ENCODE measurements at regions not wholly inside any gene's neighbourhood (a gene's known extent, or its start where the extent isn't known, plus 50 kb on each side); places are given as distances from the start of the nearest gene placed in this dataset.

DNA sequence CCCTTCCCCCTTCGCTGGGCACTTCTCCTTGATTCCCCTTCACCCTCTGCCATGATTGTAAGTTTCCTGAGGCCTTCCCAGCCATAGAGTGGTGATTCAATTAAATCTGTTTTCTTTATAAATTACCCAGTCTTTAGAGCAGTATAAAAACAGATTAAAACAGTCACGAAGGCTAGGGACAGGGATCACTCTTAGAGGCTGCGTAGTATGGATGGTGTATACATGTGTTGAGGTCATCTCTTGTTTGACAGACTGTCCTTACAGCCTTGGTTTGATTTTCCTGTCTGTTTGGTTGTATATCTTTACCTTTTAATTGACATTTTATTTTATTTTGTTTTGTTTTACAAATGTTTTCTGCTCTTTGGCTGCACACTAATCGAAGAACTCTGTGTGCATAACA is 1155.7 kb upstream of the CDH18 start:
- DNase-seq (no peak), ATAC-seq (no peak)
- intact Hi-C loops (cut with DNase I): no loop called here

DNA sequence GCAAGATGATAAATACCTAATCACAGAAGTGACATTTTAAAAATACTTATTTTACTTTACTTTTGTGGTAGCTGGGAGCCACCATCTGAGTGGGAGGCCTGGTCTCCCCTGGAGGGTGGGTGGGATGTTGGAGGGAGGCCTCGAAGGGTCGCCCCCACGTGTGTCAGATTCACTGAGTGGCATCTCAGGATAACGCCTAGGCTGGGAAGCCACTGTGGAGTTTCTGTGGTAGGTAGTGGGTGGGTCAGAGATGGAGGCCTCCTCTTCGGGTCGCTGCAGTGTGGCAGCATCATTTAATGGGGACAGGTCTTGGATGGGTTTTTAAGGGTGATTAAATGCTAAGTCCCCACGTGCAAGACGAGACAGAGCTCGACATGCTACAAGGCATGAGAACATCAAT is 1154.8 kb upstream of the CDH18 start:
- DNase-seq: no peak
- intact Hi-C loops (cut with DNase I): no loop called here
- no peak for ATAC-seq

DNA sequence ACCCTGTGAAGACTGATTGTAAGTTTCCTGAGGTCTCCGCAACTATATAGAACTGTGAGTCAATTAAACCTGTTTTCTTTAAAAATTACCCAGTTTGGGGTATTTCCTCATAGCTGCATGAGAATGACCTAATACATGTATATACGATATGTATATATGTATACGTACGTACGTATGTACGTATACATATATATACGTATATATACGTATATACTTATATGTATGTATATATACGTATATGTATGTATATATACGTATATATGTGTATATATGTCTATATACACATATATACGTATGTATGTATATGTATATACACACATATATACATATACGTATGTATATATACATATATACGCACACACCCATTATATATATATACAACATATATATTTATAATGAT is 1153.0 kb upstream of the CDH18 start:
- intact Hi-C loops (cut with DNase I): no loop called here
- ATAC-seq (no peak), DNase-seq (no peak)

DNA sequence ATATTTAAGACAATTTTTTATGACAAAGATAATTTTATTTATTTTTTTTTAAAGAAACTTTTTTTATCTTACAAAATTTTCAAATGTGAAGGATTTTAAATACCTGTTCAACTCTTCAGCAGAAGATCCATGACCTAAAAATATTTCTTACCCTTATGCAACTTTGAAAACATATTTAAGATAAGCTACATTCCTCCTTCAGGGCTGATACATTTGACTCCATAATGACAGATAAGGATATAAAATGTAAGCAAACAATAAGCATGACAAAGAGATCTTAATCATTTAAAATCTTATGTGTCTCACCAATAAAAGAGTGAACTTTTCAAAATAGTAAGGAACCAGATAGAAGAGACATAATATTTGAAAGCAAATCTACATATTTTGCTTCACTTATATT is 1138.2 kb upstream of the CDH18 start:
- intact Hi-C loops (cut with DNase I): no loop called here
- DNase-seq (no peak), ATAC-seq (no peak)

DNA sequence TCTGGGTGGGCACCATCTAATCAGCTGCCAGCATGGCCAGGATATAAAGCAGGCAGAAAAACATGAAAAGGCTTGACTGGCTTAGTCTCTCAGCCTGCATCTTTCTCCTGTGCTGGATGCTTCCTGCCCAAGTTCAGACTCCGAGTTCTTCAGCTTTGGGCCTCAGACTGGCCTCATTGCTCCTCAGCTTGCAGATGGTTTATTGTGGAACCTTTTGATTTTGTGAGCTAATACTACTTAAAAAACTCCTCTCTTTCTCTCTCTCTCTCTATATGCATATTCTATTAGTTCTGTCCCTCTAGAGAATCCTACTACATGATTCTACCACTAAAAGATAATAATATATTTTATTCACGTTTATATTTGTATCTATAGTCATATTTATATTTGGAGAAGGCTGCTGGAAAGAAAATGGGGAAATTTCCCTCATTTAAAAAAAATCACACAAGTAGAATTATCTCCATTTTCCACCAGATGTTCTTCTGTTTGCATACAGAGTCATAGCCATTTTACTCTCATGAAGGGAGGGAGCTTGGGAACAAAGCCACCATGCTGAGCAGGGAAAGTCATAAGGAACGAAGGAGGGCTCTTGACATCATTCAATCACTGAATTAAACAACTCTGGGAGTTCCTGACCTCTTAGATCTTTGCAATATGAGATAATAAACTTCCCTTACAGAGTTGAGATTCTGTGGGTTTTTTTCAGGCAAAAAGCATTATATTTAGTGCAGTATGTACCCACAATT is 1137.4 kb upstream of the CDH18 start:
- ATAC-seq (no peak), DNase-seq (no peak)
- intact Hi-C loops (cut with DNase I): no loop called here

DNA sequence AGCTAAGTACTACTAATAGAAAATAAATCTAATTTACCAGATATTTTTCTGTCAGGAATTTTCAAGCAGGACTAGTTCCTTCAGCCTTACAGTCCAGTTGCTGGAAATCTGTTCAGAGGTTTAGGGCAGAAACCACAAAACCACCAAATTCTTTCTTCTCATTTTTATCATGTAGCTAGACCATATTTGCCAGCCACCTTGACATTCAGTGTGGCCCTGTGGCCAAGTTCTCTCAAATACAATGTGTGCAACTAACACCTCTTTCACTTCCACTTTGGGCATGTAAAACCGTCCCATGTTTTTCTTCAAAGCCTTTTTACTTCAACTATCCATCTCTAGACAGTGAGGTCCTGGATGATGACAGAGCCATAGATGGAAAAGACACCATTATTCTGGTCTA is 1133.2 kb upstream of the CDH18 start:
- ATAC-seq: no peak
- DNase-seq: no peak
- intact Hi-C loops (cut with DNase I): no loop called here

DNA sequence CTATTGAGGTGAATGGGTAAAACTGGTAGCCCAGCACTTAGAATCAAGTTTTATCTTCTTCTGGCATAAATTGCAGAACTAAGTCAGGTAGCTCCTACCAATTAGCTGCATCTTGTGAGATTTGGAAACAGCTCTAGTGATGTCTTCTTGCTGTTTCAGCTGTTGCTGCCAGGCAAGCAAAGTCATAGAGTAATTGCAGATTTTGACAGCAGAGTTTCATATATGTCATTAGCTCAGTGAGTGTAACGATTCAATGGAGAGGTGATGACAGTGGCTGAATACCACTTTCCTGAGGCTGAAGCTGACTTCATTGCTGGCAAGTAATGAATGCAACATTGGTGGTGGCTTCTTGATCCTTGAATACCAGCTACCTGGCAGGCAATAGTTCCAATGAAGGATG is 1109.7 kb upstream of the CDH18 start:
- no peak for DNase-seq

DNA sequence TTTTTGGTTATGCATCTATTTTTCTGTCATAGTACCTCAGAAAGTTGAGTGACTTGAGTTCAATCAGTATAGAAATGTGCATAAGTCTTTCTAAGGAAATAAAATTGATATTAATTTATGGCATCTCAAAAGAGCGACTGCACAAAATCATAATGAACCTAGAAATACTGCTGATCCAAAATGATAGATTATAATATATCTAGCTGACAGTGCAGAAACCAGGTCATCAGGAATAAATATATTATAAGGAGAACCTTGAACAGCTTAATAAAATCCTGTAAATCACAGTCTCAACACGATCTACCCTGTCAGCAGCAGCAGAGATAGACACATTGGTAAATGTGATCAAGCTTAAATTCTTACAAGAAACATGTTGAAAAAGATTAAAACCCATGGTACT is 1106.6 kb upstream of the CDH18 start:
- DNase-seq (no peak), ATAC-seq (no peak)
- intact Hi-C loops (cut with DNase I): no loop called here

More for the DNA sequence above, 1109.7 kb upstream of the CDH18 start:
- intact Hi-C loops (cut with DNase I): no loop called here
- no peak for ATAC-seq

DNA sequence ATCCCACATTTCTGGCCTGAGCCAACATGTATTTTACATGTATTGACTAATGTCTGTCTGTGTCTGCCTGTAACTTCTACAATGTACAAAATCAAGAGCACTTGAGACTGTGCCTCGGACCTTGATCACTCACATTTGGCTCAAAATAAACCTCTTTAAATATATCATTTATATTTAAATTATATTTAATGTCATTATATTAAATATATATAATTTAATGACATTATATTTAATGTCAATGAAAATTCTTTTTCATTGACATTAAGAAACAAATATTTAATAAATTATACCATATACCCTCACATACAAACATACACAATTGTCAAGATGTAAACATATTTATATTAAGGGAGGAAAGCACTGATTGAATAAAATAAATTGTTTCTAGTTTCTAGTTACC is 1099.8 kb upstream of the CDH18 start:
- intact Hi-C loops (cut with DNase I): no loop called here
- ATAC-seq (no peak), DNase-seq (no peak)

DNA sequence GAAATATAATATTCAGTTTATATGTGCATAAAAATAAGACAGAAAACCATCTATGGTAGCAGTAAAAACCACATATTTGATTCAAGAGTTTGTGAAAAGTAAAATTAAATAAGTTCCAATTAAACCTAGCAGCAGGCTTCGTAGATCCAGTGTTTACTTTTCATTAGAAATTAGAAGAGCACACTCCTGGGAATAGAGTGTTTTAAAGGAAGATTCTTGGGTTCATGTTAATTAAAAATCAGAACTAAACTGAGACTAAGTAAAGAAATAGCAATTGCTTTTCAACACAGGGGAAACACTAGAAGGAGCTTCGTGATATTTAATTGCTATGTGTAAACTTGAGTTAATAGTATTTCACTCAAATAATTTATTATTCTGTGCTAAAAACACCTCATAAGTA is 1097.8 kb upstream of the CDH18 start:
- DNase-seq (no peak), ATAC-seq (no peak)
- intact Hi-C loops (cut with DNase I): no loop called here

DNA sequence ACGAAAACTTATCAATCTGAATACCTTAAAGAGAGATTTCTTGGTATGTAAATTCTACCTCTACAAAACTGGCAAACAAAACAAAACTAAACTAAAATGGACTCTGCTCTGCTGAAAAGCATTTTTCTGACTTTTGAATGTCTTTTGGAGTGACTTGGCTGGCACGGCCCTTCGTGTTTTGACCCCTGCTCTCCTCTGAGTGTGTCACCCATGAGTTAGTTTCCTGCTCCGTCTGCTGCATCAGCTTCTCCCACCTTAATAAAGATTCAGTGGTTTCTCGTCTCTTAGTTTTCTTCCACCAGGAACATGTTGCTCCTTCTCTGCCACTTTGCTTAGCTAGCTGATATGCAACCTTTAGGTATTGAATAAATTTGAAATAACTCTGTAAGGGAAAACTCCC is 1084.0 kb upstream of the CDH18 start:
- no peak for DNase-seq
- intact Hi-C loops (cut with DNase I): no loop called here

DNA sequence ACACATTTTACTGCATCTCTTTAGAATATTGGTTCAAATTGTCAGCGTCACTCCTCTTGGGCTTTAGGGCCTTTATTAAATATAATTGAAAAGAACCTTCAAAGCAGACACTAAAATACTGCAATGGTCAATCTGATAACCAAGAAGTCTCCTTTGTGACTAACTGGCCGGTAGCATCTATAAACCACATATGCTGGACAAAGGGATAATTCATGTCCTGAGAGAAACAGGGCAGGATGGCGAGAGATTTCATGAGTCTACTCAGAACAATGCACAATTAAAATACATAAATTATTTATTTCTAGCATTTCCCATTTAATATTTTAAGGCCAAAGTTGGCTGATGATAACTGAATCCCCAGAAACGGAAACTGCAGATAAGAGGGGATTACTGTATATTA is 1083.4 kb upstream of the CDH18 start:
- ATAC-seq (no peak), DNase-seq (no peak)
- intact Hi-C loops (cut with DNase I): no loop called here

More for the DNA sequence above, 1084.0 kb upstream of the CDH18 start:
- ATAC-seq: no peak

DNA sequence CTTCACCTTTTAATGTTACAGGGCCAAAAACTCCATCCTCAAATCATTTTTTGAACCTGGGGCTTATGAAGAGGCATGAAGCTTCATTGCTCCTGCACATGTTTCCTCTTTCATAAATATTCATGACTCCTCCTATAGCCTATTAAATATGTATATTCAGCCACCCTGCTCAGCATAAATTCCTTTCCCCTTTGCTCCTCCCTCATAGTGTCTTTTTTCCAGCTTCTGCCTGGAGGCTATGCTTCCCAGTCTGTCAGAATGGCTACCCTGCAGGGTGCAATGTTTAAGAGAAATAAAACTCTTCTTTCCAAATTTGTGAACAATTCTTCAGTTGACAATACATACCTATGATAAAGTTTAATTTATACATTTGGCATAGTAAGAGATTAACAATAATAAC is 1082.9 kb upstream of the CDH18 start:
- ATAC-seq: no peak
- intact Hi-C loops (cut with DNase I): no loop called here
- DNase-seq: no peak

DNA sequence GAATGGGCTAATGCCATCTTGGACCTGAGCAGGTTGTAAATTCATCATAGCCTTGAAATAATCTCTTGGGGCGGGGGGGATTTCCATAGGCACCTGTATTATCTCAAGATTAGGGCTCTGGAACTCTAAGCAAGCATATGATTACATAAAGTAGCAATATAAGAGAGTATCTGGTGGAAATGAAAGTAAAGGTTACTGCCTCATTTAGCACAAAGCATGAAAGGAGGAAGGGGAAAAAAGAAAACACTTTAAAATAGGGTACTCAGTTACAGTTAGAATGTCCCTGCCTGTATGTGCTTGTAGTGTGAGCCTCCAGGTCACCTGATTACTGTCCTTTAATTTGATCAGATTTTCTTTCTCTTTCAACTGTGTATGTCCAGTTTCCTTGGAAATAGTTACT is 1079.7 kb upstream of the CDH18 start:
- ATAC-seq (no peak), DNase-seq (no peak)
- intact Hi-C loops (cut with DNase I): no loop called here

DNA sequence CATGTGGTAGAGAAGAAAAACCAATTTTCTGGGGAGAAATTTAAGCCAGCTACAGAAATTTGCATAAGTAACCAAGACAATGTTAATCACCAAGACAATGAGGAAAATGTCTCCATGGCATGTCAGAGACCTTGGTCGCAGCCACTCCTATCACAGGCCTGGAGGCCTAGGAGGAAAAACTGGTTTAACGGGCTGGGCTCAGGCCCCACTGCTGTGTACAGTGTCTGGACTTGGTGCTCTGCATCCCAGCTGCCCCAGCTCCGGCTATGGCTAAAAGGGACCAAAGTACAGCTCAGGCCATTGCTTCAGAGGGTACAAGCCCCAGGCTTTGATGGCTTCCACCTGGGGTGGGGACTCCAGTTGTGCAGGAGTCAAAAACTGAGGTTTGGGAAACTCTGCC is 1075.1 kb upstream of the CDH18 start:
- ATAC-seq: no peak
- intact Hi-C loops (cut with DNase I): no loop called here
- no peak for DNase-seq

DNA sequence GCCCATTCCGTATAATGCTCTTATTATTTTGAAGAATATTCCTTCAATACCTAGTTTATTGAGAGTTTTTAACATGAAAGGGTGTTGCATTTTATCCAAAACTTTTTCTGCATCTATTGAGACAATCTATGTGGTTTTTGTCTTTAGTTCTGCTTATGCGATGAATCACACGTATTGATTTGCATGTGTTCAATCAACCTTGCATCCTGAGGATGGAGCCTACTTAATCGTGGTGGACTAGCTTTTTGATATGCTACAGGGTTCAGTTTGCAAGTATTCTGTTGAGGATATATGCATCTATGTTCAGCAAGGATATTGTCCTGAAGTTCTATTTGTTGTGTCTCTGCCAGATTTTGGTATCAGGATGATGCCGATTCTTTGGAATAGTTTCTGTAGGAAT is 1070.3 kb upstream of the CDH18 start:
- no peak for DNase-seq
- ATAC-seq: no peak

DNA sequence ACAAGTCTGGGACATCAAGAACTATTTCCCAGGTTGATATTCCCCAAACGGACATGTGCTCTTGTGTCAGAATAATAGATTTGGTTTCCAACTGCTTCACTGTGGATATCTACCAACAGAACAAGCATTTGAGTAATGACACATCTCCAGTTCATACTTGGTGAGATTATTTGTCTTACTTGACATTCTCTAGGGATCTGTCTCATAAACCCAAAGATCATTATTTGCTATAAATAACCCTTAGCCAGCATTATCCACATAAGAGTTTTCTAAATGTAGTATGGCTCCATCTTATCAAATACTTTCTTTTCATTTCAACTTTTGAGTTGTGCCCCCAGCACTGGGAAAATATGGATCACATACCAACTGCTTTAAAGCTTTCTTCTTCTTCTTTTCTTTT is 1063.9 kb upstream of the CDH18 start:
- intact Hi-C loops (cut with DNase I): no loop called here
- no peak for DNase-seq
- no peak for ATAC-seq

More for the DNA sequence above, 1070.3 kb upstream of the CDH18 start:
- intact Hi-C loops (cut with DNase I): no loop called here

DNA sequence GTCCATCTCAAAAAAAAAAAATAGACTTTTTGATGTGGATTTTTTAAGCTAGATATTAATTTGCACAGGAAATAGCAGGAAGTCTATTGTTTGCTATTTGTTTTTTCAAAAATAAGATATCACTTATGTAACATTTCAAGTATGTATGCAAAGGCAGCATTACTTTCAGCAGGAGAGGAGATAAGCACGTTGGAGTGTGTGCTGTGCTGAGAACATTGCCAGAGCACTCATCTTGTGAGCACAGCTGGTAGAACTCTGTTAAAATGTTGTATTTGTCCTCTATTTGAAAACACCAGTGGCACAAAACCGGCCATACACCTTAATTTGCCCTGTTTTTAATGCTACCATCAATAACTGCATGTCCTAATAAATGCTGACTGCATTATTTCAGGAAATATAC is 1061.9 kb upstream of the CDH18 start:
- DNase-seq (no peak), ATAC-seq (no peak)
- intact Hi-C loops (cut with DNase I): no loop called here

DNA sequence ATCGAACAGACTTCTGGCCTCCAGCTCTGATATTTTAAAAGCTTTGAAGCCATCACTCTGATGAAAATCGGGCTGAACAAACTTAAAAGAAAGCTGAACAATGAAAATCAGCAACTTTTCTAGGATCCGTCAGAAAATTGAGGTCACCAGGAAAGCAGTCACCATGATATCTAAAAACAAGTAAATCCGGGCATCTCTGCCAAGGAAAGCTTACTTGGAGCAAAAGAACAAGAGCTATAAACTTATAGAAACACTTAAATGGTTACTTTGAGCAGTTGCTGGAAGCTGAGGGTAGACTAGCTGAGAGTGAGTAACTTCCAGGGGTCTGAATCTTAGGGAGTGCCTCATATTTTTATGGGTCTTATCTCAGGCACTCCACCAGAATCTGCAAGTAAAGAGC is 1043.0 kb upstream of the CDH18 start:
- DNase-seq: no peak
- intact Hi-C loops (cut with DNase I): no loop called here

DNA sequence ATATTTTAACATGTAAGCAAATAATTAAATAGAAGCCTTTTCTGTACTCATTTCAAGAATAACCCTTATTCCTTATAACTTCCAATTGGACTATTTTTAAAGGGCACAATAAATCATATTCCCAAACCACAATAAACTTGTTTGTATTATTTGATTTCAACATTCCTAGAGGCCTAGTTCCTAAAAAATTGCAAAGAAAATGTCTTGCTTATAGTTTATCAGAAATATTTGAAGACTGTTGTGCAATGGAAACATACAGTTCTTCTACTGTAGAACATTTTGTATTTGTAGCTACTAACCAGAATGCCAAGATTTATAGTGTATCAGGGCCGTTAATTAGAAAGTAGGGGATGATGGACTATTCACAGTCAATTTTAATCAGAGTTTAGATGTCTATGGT is 1037.0 kb upstream of the CDH18 start:
- no peak for ATAC-seq
- no peak for DNase-seq
- intact Hi-C loops (cut with DNase I): no loop called here

More for the DNA sequence above, 1043.0 kb upstream of the CDH18 start:
- no peak for ATAC-seq

DNA sequence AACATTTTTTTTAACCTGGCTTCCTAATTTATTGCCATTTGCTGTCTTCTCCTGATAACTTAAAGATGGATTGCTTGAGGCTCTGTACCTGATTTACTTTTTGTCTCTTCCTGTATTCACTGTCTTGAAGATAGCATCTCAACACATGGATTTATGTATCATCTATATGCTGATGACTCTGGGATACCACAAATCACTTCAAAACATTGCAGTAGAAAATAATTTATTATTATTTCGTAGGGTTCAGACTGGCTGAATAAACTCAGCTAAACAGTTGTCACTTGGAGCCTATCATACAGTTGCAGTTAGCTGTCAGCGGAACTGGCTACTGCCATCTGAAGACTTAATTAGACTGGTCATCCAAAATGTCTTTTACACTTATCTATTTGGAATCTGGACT is 1025.2 kb upstream of the CDH18 start:
- intact Hi-C loops (cut with DNase I): no loop called here
- ATAC-seq: no peak
- no peak for DNase-seq

DNA sequence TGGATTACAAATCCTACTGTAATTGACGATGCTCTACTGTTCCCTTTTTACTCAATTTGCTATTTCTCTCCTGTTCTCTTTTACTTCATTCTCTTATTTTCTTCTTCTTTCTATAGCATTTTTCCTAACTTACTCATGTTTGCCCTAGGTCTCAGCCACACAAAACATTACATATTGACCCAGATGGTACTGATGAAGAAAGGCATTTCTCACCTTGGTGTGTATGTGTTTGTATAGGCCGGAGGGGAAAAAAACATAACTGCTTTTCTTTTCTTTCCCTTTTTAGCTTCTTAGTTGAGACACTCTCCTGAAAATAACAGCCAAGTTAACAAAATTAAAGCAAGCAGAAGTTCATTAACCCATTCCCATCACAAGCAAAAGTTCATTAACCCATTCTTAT is 1019.8 kb upstream of the CDH18 start:
- intact Hi-C loops (cut with DNase I): no loop called here
- ATAC-seq: no peak

More for the DNA sequence above, 1019.8 kb upstream of the CDH18 start:
- DNase-seq: no peak
